ENCODE measurements at regions not wholly inside any gene's neighbourhood (a gene's known extent, or its start where the extent isn't known, plus 50 kb on each side); places are given as distances from the start of the nearest gene placed in this dataset.
A peak's percentile ranks its signal among the peaks of the same experiment; 100 is the strongest.

GRCh38 chr12:91328451-91328850 is 145.8 kb upstream of the DCN start:
- DNase-seq, result no peak

GRCh38 chr12:91327889-91328288 is 145.3 kb upstream of the DCN start:
- no peak for DNase-seq

- DNase-seq, result no peak
Observed at GRCh38 chr12:91327131-91327530, 144.5 kb upstream of the DCN start.

- no peak for DNase-seq
Observed at GRCh38 chr12:91326058-91327027, 143.7 kb upstream of the DCN start.

GRCh38 chr12:91320999-91321398 is 138.4 kb upstream of the DCN start:
- DNase-seq, result no peak

GRCh38 chr12:91319071-91319760 is 136.6 kb upstream of the DCN start:
- no peak for DNase-seq

GRCh38 chr12:91317306-91317705 is 134.7 kb upstream of the DCN start:
- no peak for DNase-seq

GRCh38 chr12:91316907-91317269 is 134.3 kb upstream of the DCN start:
- DNase-seq, result no peak

GRCh38 chr12:91316161-91316906 is 133.7 kb upstream of the DCN start:
- DNase-seq, result peak; percentile 24

- DNase-seq, result no peak
Observed at GRCh38 chr12:91311081-91311480, 128.5 kb upstream of the DCN start.

GRCh38 chr12:91309450-91309849 is 126.8 kb upstream of the DCN start:
- no peak for DNase-seq

GRCh38 chr12:91307957-91308670 is 125.5 kb upstream of the DCN start:
- DNase-seq, result no peak

- DNase-seq, result no peak
Observed at GRCh38 chr12:91290354-91290753, 107.7 kb upstream of the DCN start.

GRCh38 chr12:91289906-91290305 is 107.3 kb upstream of the DCN start:
- DNase-seq, result no peak

- DNase-seq, result no peak
Observed at GRCh38 chr12:91289072-91289471, 106.5 kb upstream of the DCN start.

- DNase-seq, result no peak
Observed at GRCh38 chr12:91287753-91288152, 105.1 kb upstream of the DCN start.

GRCh38 chr12:91278126-91278525 is 95.5 kb upstream of the DCN start:
- DNase-seq, result no peak

- DNase-seq, result no peak
Observed at GRCh38 chr12:91276509-91276908, 93.9 kb upstream of the DCN start.

- DNase-seq, result no peak
Observed at GRCh38 chr12:91275321-91275720, 92.7 kb upstream of the DCN start.

- DNase-seq, result peak; percentile 73
Observed at GRCh38 chr12:91274916-91275315, 92.3 kb upstream of the DCN start.

- DNase-seq, result no peak
Observed at GRCh38 chr12:91273560-91273959, 90.9 kb upstream of the DCN start.

- no peak for DNase-seq
Observed at GRCh38 chr12:91272461-91273063, 89.9 kb upstream of the DCN start.

Measured in NCI-H446 treated with DMSO at 0.1 percent for 48 hours (cell line).